SH-SY5Y (cell line): ENCODE measurements at regions not wholly inside any gene's neighbourhood (a gene's known extent, or its start where the extent isn't known, plus 50 kb on each side); places are given as distances from the start of the nearest gene placed in this dataset.

Experiments used
- GATA2 ChIP-seq: IDR thresholded peaks from 2 replicates; pipeline ENCODE4 v1.6.1; 2011; ENCODE audit warnings: mild to moderate bottlenecking, low read depth, low read length
- GATA3 ChIP-seq: IDR thresholded peaks from 2 replicates; pipeline ENCODE4 v1.6.1; 2011; ENCODE audit warnings: low read depth, mild to moderate bottlenecking, low read length, moderate library complexity

GRCh38 chr13:83100237-83100636 lies 782.0 kb downstream of the SLITRK1 start:
- no peak for TF ChIP-seq GATA2
- TF ChIP-seq GATA3, result no peak
